AG20443 (cell line): ENCODE measurements at regions not wholly inside any gene's neighbourhood (a gene's known extent, or its start where the extent isn't known, plus 50 kb on each side); places are given as distances from the start of the nearest gene placed in this dataset.
"Not testable (repeated sequence)": the region's sequence is repeated elsewhere in the genome, so short reads cannot be mapped to it uniquely, and the experiment has no call there.

Experiments
- DNase-seq: peaks from one replicate; pipeline ENCODE4 v3.0.0; 2012; ENCODE audit warnings: low spot score, mixed read lengths

DNA sequence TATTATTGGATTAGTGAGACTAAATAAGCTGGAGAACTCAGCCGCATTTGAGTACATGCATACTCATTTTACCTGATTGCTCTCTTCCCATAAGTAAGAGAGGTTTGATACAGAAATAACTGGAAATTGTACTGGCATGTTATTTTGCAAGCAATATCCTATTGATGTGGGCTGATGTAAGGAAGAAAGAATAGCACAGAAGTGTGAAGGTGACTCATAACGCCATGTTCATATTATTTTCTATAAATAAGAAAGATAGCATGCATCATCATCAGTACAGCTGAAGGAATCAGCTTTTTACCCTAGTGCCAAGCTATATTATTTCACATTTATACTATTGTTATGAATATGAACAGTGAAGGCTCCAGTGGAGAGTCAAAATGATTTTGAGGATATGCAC, 138.3 kb upstream of the FAM47A start:
- DNase-seq = no peak

DNA sequence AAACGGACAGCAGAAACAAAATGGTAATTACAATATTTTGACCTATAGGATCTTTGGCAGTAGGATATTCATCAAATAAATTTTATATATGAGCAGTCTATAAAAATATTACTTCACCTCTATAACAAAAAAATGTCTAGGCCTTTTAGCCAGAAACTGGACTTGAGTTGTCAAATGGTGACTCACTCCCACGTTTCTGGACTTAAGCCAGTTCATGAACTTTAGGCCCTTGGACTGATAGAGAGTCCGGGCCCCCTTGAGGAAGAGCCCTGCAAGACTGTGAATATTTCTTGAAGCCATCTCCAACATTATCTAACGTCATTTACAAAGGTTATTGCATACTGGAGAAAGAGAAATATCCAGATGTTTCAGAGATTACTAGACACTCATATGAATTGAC, 106.8 kb upstream of the FAM47A start:
- no peak for DNase-seq

DNA sequence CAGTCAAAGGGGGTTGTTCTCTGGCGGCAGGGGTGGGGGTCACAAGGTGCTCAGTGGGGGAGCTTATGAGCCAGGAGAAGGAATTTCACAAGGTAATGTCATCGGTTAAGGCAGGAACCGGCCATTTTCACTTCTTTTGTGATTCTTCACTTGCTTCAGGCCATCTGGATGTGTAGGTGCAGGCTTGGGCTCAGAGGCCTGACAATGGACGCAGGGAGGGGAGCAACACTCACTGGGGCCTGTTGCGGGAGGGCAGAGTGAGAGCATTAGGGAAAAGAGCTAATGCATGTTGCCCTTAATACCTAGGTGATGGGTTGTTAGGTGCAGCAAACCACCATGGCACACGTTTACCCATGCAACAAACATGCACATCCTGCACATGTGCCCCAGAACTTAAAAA, 98.0 kb upstream of the FAM47A start:
- DNase-seq = not testable (repeated sequence)

DNA sequence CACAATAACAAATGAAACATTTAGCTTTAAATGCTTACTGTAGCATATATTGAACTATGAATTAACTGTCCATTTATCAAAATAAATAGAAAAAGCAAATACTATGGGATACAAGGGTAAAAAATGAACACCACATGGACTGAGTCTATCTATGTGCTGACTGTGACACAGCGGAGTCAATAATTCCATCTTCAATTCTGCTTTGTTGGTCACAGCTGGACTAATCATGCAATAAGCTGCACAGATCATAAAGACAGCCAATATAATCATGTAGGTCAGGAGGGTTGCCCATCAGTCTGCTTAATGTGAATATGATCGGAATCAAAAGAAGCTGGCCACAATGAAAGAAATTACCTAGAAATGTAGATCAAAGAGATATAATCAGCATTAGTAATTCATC, 95.7 kb upstream of the FAM47A start:
- no peak for DNase-seq

DNA sequence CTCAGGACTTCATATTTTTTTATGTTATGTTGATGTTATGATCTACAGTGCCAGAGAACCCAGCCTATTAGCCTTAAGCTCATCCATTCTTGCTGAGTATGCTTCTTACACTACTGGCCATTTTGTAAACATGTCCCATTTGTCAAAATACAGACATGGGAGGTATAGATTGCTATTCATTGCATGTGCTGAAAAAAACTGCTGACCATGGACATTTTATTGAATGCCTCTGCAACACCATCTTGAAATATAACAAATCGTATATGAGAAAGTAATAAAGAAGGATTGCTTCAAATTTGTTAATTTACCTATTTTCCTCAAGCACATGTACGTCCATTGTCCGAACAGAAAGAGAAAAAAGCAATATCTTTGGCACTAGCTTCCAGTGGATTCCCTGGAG, 91.5 kb upstream of the FAM47A start:
- no peak for DNase-seq

DNA sequence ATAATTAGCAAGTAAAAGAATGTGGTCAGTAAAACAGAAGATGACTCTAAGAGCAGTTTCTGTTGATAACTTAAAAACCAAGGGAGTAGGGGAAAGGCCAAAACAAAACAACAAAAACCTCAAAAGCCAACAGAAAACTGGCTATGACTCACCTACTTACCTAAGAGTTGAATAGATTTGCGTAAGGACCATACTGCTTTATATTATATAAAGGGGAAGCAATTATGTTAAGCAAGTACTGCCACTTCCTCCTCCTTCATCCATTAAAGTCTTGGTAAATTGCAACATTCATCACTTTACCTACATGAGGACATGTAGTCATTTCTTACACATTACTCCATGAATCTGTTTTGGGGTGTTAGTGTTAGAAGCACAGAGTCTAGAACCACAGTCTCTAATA, 85.9 kb upstream of the FAM47A start:
- no peak for DNase-seq

DNA sequence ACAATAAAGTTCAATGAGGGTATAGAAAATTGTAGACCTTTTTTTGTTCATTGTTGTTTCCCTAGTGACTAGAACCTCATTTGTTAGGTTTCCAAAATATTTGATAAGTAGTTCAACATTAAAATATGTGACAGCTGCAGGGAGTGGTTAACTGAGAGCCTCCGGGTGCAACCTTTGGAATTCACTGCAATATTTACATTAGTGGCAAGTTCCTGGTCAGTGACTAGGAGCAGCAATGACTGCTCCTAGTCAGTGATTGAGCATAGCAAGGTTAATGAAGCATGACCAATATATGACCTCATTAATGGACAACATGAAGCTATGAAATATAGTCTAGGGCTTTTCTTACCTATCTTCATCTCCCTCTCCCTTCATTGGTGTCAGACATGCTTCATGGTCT, 65.8 kb upstream of the FAM47A start:
- no peak for DNase-seq
